ENCODE measurements at regions not wholly inside any gene's neighbourhood (a gene's known extent, or its start where the extent isn't known, plus 50 kb on each side); places are given as distances from the start of the nearest gene placed in this dataset.

DNA sequence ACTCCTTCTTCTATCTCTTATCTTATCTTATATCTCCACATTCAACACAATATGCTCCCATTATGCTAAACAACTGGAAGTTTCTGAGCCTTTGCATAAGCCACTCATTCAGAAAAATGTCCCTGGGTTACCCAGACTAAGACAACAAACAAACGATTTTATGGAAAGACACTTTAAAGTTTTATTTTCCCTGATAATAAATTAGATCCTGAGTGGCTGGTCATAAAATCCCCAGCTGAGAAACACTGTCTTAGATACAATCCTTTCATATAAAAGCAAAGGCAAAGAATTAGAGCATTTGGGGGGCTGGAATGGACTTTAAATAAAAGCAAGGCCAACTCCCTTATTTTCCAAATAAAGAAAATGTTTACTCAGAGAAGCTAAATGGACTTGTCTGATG is 322.3 kb downstream of the GBE1 start:
- DNase-seq (ENCODE audit: low read depth), result no peak

GRCh38 chr3:81437683-81438082 is 323.8 kb downstream of the GBE1 start:
- DNase-seq (ENCODE audit: low read depth), result no peak

DNA sequence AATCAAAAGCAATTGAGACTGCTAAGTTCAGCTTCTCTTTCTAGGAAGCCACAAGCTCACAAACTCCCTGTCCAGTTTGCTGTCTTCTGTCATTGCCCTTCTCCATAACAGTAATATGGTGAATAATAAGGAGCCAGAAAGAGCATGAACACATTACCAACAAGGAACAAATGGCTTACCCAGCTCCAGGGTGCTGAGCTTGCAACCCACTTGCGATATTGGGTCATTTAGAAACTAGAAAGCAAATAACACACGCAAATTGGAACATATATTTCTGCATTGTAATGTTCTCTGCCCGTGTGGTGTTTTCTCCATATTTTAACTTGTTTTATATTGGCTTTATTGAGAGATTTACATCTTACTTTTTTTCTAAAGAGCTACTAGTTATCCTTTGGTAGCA is 325.3 kb downstream of the GBE1 start:
- no peak for DNase-seq (ENCODE audit: low read depth)

DNA sequence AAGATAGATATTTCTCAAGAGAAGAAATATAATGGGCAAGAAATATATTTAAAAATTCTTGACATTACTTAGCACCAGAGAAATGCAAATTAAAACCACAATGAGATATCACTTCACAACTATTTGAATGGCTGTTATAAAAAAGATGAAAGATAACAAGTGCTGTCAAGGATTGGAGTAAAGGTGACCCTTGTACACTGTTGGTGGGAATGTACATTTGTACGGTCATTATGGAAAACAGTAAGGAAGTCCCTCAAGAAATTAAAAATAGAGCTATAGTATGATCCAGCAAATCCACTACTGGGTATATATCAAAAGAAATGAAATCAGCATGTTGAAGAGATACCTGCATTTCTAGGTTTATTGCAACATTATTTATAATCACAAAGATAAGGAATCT is 326.4 kb downstream of the GBE1 start:
- no peak for DNase-seq (ENCODE audit: low read depth)

GRCh38 chr3:81434161-81434560 is 327.3 kb downstream of the GBE1 start:
- DNase-seq (ENCODE audit: low read depth), result no peak

- no peak for DNase-seq (ENCODE audit: low read depth)
Measured at GRCh38 chr3:81433675-81434074, 327.8 kb downstream of the GBE1 start.

GRCh38 chr3:81432456-81432855 is 329.0 kb downstream of the GBE1 start:
- no peak for DNase-seq (ENCODE audit: low read depth)

DNA sequence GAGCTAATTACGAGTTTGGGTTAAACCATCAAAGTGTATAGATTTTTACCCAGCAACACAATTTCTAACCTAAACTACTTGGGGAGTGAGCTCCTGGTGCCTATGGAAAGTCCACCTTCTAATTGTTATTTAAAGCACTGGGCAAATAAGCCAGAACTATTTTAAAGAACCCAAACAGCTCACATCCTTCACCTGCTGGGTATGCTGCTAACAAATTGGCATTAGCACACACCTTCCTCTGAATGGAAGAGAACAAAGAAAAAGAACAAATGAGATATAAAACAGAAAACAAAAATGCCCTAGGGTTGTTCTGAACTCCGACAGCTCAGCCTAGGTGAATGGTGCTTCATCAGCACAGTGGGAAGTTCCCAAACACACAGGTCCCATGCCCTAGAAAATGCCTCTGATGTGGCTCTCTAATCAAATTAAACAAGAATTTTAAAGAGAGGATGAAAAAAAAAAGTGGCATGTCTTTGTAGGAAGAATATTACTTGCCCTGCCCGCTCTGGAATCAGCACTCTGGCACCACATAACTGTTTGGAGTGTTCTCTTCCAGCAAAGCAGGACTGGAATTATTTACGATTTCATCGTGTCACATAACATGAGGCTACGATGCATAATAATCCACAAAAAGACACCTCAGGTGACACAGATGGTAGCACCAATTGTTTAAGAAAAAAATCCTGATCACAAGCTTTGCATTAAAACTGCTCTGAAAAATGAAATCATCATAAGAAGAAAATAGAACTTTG is 334.4 kb downstream of the GBE1 start:
- DNase-seq (ENCODE audit: low read depth), result no peak

DNA sequence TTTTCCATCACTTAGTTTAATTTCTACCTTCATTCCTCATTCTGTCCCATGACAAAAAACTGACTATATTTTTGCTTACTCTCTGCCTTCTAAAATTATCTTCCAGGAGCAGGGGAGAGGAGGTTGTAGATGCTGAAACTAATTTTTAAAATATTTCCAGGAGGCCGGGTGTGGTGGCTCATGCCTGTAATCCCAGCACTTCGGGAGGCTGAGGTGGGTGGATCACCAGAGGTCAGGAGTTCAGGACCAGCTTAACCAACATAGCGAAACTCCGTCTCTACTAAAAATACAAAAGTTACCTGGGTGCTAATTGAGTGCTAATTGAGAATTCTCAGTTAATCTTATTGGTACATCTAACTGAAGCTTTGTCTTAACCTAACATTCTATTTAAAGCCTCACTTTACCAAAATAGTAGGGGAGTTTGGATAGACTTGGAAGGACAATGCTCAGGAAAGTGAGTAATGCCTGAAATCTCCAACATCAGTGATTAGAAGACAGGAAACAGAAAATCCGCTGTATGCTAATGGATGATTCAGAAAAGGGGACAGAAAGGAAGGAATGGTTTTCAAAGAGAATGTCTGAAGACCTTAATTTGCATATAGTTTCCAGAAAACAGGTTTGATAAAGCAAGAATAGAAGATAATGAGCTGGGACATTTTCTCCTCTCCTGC is 336.1 kb downstream of the GBE1 start:
- DNase-seq (ENCODE audit: low read depth), result no peak

DNA sequence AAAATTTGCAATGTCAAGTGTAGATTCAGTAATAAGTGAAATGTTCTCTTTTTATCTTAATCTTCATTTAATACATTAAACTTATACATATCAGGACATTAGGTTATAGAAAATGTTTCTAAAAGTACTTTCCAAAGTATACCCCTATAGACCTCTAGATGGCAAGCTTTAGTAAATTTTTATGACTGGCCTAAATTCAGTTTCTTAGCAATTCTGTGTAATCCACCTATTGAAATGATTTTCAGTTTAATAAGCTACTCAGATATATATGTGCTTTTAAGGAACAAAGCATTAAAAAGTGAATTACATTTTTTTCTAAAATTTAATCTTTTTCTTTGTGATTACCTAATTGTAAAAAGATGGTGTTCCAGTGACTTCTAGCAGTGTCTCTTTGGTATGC is 342.2 kb downstream of the GBE1 start:
- DNase-seq (ENCODE audit: low read depth), result peak; percentile 1

DNA sequence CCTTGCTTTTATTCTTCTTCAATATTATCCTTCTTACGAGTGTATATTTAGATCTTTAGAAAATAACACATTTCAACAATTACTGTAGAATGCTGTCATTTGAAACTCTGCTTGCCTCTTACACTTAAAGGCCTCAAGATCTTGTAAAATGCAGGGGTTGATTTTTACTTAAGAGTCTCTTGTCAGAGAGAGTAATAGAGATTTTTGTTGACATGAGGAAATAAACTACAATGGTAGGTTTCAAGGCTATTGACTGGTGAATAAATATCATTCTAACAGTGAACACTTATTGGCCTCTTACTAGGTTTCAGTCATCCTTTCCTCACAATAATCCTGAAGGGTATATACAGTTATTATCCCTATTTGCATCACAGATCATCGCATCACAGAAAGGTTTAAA is 344.6 kb downstream of the GBE1 start:
- no peak for DNase-seq (ENCODE audit: low read depth)

DNA sequence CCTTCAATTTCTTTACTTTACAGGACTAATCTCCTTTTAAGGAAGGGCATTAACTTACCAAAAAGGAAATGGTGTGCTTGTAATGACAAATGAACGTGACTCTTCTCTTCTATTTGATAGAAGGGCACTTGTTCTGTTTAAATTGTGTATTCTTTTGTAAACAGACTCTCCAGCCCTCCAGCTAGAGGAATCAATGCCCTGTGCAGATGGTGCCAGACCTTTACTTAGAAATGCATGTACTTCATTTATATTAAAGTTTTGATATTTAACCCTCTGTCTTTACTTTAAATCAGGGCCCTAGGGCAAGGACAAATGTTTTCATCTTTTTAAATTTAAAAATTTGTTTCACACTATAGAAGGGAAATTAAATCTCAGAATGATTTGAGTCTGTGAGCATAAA is 355.1 kb downstream of the GBE1 start:
- DNase-seq (ENCODE audit: low read depth), result no peak

DNA sequence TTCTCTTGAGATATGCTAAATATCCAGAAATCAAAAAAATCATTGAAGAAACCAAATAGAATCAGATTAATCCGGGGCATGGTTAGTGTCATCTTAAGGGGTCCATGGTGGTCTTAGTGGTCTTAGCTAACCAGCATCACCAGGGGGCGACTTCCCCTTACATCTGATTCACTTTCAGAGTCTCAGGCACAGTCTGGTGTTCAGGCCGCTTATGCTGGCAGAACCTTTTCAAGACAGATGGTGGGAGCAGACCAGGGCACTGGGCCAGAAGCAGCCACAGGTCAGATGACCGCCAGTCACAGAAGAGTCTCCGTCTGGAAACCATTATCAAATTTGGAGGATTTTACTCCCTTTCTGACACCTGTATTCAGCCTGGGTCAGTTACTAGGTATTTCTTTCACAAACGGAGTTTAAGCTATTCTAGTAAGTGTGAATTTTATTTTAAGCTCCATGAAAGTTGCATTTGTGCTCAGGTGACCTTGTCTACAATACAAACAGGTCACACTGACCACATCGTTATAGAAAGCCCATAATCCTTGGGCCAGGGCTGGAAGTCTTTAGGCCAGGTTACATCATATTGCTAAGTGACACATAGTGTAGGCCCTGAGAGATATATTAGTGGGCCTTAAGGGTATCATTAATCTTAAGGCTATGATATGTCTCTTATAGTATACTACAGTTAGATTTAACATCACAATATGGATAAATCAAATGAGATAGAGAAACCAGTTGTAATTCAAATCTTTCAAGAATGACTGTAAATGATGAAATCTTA is 365.5 kb downstream of the GBE1 start:
- DNase-seq (ENCODE audit: low read depth), result no peak

DNA sequence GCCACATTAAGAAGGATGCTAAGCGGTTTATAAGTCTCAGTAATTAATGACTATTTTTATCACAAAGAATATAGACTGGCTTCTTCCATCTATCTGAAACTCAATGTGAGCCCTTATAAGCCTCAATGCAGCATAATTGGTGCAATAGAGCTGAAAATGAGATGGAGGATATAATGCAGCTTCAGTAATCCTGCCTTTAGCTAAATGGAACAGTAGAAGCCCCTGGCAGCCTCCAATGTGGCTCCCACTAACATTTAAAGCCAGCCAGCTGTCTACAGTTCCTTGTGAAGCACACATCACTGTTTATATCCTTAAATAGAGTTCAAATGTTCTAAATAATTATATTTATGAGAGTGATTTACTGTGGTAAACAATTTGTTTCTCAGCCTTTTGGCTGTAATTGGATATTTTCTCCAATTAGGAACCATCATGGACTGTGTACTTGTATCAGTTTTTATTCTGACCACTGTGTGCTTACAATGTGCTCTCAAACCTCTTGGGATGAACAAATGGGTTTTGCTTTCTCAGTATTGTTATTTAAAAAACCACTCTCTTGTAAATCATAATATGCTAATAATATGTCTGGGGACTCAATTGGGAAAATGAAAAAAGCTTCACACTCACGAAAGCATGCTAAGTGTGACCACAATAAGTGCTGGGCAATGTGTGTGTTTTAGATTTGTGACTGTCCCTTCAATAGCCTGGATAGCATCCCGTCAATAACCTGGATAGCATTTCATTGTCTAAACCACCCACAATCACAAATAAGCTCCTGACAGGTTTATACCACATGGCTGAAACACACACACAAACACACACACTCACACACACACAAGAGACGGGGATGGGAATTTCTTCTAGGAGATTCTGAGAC is 366.6 kb downstream of the GBE1 start:
- no peak for DNase-seq (ENCODE audit: low read depth)

DNA sequence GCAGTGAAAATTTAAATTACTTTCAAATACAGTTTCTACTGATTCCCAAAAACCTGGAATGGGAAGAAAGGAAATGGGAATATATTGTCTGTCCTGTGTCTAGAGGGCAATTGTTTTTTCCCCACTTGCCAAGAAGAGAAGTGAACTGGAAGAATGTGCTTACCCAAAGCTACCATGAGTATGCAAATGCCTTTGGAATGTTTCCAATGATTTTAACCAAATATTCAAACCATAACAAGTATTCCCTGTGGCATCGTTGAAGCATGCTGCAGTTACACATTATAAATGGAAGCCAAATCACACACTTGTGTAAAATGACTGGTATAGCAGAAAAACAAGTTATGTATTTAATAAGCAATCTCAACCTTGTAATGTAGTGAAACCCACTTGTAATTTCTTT is 368.2 kb downstream of the GBE1 start:
- no peak for DNase-seq (ENCODE audit: low read depth)

- no peak for DNase-seq (ENCODE audit: low read depth)
Measured at GRCh38 chr3:81390796-81391195, 370.6 kb downstream of the GBE1 start.

DNA sequence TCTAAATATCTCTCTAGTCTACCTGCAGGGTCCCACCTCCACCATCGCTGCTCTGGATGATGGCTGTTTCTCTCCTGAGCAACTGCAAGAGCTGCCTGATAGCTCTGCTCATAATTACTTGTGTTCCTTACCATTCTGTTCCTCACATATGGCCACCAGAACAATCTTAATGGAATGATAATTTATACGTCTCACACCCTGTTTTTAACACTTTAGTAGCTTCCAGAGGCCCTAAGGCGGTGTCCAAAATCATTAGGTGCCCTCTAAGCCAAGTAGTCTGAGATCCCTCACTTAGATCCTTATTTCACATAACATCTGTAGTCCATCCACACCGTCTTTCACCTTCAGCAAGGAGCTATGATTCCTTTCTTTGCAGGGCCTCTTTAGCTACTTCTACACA is 373.3 kb downstream of the GBE1 start:
- DNase-seq (ENCODE audit: low read depth), result no peak

- no peak for DNase-seq (ENCODE audit: low read depth)
Measured at GRCh38 chr3:81382470-81382869, 379.0 kb downstream of the GBE1 start.

DNA sequence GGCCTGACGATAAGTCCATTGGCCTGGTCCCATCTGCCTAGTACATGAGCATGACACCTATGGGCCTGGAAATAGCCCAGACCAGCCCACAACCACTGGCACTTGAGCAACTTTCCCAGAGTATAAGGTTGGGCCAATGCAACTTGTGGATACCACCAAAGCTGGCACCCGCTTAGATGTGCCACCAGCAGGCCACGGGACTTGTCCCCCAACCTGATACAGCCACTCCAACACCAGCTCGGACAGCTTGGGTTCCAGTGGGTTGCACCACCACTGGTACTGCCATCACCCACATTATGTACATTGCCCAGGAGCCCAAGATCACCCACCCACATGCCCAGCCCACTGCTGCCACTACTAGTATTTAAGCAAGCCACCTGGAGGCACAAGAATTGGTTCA is 381.2 kb downstream of the GBE1 start:
- no peak for DNase-seq (ENCODE audit: low read depth)

GRCh38 chr3:81378552-81379293 is 382.7 kb downstream of the GBE1 start:
- no peak for DNase-seq (ENCODE audit: low read depth)

GRCh38 chr3:81375921-81376320 is 385.5 kb downstream of the GBE1 start:
- no peak for DNase-seq (ENCODE audit: low read depth)
